Endothelial cell of umbilical vein (primary cell): ENCODE measurements at regions not wholly inside any gene's neighbourhood (a gene's known extent, or its start where the extent isn't known, plus 50 kb on each side); places are given as distances from the start of the nearest gene placed in this dataset.

Experiments
- EZH2 ChIP-seq: IDR thresholded peaks from 2 replicates; pipeline ENCODE4 v1.6.1; 2012; ENCODE audit warnings: borderline replicate concordance, low read depth, mild to moderate bottlenecking, moderate library complexity, low read length, inconsistent platforms; ENCODE audit not compliant: severe bottlenecking
- POLR2A ChIP-seq: IDR thresholded peaks from 2 replicates; pipeline ENCODE4 v1.6.1; 2012; ENCODE audit warnings: low read depth, mild to moderate bottlenecking, control low read depth, low read length
- TF ChIP-seq, protein P1 (sequence below), 2 donors: IDR thresholded peaks; 1 replicate in 1 of 2; 2 replicates in 1 of 2; pipeline ENCODE4 v1.5.1; 2011; ENCODE audit warnings: low read length in 2 of 2, mild to moderate bottlenecking in 2 of 2, moderate library complexity in 2 of 2, control low read depth in 1 of 2, inconsistent platforms in 1 of 2, low read depth in 1 of 2; ENCODE audit not compliant: insufficient read depth in 1 of 2; ENCODE audit errors: extremely low read depth in 1 of 2

DNA sequence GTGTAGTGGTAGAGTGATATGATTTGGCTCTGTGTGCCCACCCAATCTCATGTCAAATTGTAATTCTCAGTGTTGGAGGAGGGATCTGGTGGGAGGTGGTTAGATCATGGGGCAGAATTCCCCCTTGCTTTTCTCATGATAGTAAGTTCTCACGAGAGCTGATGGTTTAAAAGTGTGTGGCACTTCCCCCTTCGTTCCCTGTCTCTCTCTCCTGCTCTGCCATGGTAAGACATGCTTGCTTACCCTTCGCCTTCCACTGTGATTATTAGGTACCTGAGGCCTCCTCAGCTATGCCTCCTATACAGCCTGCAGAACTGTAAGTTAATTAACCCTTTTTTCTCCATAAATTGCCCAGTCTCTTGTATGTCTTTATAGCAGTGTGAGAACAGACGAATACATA lies 115.7 kb upstream of the FUT8 start:
- TF ChIP-seq, protein P1, sequence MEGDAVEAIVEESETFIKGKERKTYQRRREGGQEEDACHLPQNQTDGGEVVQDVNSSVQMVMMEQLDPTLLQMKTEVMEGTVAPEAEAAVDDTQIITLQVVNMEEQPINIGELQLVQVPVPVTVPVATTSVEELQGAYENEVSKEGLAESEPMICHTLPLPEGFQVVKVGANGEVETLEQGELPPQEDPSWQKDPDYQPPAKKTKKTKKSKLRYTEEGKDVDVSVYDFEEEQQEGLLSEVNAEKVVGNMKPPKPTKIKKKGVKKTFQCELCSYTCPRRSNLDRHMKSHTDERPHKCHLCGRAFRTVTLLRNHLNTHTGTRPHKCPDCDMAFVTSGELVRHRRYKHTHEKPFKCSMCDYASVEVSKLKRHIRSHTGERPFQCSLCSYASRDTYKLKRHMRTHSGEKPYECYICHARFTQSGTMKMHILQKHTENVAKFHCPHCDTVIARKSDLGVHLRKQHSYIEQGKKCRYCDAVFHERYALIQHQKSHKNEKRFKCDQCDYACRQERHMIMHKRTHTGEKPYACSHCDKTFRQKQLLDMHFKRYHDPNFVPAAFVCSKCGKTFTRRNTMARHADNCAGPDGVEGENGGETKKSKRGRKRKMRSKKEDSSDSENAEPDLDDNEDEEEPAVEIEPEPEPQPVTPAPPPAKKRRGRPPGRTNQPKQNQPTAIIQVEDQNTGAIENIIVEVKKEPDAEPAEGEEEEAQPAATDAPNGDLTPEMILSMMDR (IDR thresholded peaks at IDR 0.05; ENCODE audit: extremely low read depth in 1 of 2, insufficient read depth in 1 of 2, low read depth in 1 of 2, low read length in 2 of 2): no peak
- TF ChIP-seq POLR2A (no peak), EZH2 (no peak)
